GM10266 (cell line): ENCODE measurements at regions not wholly inside any gene's neighbourhood (a gene's known extent, or its start where the extent isn't known, plus 50 kb on each side); places are given as distances from the start of the nearest gene placed in this dataset.

Experiments
- DNase-seq: peaks from one replicate; pipeline ENCODE4 v3.0.0; 2012; ENCODE audit errors: extremely low spot score
- CTCF ChIP-seq: IDR thresholded peaks from 2 replicates; pipeline ENCODE4 v1.5.1; 2012; ENCODE audit warnings: mild to moderate bottlenecking, low read depth; ENCODE audit not compliant: control insufficient read depth, insufficient read depth; ENCODE audit errors: missing control alignments

GRCh38 chr5:113792806-113793205, 279.3 kb downstream of the YTHDC2 start:
- DNase-seq = no peak
- no peak for TF ChIP-seq CTCF

GRCh38 chr5:113794981-113795380, 281.5 kb downstream of the YTHDC2 start:
- TF ChIP-seq CTCF = no peak
- DNase-seq = no peak

DNA sequence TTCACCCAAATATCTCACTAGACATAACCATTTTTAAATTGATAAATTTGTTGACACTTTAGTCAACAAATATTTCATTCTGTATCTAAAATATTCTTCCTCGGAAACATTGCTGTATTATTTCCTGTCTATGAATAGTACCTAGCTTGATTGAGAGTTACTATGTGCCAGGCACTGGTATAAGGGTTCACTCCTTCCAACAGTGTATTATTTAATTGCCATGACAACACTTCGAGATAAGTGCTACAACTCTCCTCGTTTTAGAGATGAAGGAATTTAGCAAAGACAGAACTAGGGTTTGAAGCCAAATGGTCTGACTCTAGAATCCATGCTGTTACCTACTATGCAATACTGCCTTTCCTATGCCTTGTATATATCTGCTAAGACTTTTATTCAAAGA, 287.2 kb downstream of the YTHDC2 start:
- no peak for TF ChIP-seq CTCF
- DNase-seq = no peak

- no peak for DNase-seq
- TF ChIP-seq CTCF = no peak
These were observed 290.8 kb downstream of the YTHDC2 start for GRCh38 chr5:113804264-113804663.

DNA sequence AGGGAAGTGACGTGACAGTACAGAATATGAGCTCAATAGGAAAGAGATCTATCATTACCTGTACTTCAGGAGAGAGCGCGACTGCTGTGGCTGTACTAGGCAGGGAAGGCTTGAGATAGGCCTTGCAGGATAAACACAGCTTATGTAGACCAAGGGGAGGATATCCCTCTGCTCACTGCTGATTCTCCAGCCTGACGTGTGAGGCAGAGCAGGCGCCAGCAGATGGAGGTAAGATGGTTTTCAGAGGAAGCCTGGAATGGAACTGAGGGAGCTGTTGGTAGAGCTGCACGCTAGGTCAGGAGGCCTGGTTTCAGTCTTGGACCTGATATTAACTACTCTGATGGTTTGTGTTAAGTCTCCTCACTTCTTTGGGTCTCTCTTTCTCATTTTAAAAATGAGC, 291.4 kb downstream of the YTHDC2 start:
- DNase-seq = no peak
- TF ChIP-seq CTCF = no peak

DNA sequence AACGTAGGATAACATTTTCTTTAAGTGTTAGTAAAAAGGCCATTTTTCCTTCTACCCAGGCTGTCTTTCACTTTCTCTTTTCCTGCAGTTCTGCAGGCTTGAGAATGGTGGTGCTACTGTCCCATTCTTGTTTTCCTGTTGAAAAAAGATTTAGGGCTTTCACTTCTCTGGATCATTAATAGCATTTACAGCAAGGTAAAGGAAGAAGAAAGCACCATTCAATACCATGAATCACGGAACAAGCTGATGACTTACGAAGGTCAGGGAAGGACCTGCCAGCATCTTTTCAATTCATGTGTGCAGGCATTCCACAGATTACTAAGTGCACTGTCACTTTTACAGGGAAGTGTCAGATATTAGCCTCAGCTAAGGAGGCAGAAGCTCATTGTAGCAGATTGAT, 292.8 kb downstream of the YTHDC2 start:
- no peak for TF ChIP-seq CTCF
- no peak for DNase-seq

DNA sequence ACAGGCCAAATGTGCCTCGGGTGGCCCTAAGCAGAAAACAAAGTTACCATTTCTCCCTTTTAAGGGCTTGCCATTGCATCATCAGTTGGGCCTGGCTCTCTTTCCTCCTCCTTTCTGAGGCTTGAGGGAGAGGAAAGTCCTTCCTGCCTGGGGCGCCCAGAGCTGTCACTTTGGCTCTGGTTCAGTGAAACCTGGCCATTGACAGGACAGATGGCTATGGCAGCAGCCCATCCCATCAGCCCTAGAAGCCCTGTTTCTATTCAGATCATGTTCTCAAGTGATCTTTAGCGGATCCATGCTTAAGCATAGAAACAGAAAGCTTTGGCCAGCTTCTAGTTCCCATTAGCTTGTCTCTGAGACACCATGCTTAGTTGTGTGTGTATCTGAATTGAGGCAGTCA, 293.4 kb downstream of the YTHDC2 start:
- no peak for DNase-seq

More for the DNA sequence above, 293.4 kb downstream of the YTHDC2 start:
- no peak for TF ChIP-seq CTCF
